ENCODE measurements at regions not wholly inside any gene's neighbourhood (a gene's known extent, or its start where the extent isn't known, plus 50 kb on each side); places are given as distances from the start of the nearest gene placed in this dataset.
"Not testable (repeated sequence)": the region's sequence is repeated elsewhere in the genome, so short reads cannot be mapped to it uniquely, and the experiment has no call there.

- Histone ChIP-seq H3K27ac (ENCODE audit: low read length) (no peak overlapping the region), H3K4me1 (ENCODE audit: control insufficient read depth, insufficient read depth, low read length) (no peaks in the 10 kb centered on the region; the same call in 1 of the 2 replicates), H3K27me3 (ENCODE audit: control insufficient read depth, insufficient read depth, low read length) (no peaks in the 10 kb centered on the region), H3K9me3 (ENCODE audit: control insufficient read depth, insufficient read depth, low read length) (no peaks in the 10 kb centered on the region), H3K4me3 (ENCODE audit: low read length) (no peak overlapping the region), H3K36me3 (ENCODE audit: control insufficient read depth, insufficient read depth, low read length) (no peaks in the 10 kb centered on the region)
- no peak for DNase-seq (ENCODE audit: low read depth, low spot score)
- no CpG with 5 or more reads among the region's 5 CpGs for WGBS (ENCODE audit: insufficient coverage, insufficient read length)
These were observed 777.5 kb upstream of the EPHA7 start for GRCh38 chr6:94196891-94197290.

- no peaks in the 10 kb centered on the region for H3K27me3 ChIP-seq (ENCODE audit: control insufficient read depth, insufficient read depth, low read length)
- H3K9me3 ChIP-seq (ENCODE audit: control insufficient read depth, insufficient read depth, low read length): no peaks in the 10 kb centered on the region
- no peak overlapping the region for H3K27ac ChIP-seq (ENCODE audit: low read length)
- H3K4me3 ChIP-seq (ENCODE audit: low read length): no peak overlapping the region
- H3K4me1 ChIP-seq (ENCODE audit: control insufficient read depth, insufficient read depth, low read length): no peaks in the 10 kb centered on the region
- H3K36me3 ChIP-seq (ENCODE audit: control insufficient read depth, insufficient read depth, low read length): no peaks in the 10 kb centered on the region
- no peak for DNase-seq (ENCODE audit: low read depth, low spot score)
- WGBS (ENCODE audit: insufficient coverage, insufficient read length): no CpG with 5 or more reads among the region's 2 CpGs
These were observed 770.7 kb upstream of the EPHA7 start for GRCh38 chr6:94190030-94190429.

- Histone ChIP-seq H3K36me3 (ENCODE audit: control insufficient read depth, insufficient read depth, low read length) (no peaks in the 10 kb centered on the region), H3K9me3 (ENCODE audit: control insufficient read depth, insufficient read depth, low read length) (no peaks in the 10 kb centered on the region), H3K4me3 (ENCODE audit: low read length) (no peak overlapping the region), H3K27ac (ENCODE audit: low read length) (no peak overlapping the region), H3K4me1 (ENCODE audit: control insufficient read depth, insufficient read depth, low read length) (no peaks in the 10 kb centered on the region), H3K27me3 (ENCODE audit: control insufficient read depth, insufficient read depth, low read length) (no peaks in the 10 kb centered on the region)
- no peak for DNase-seq (ENCODE audit: low read depth, low spot score)
- WGBS (ENCODE audit: insufficient coverage, insufficient read length): no CpG with 5 or more reads among the region's 2 CpGs
These were observed 765.5 kb upstream of the EPHA7 start for GRCh38 chr6:94184666-94185464.

GRCh38 chr6:94177429-94177828 is 758.1 kb upstream of the EPHA7 start:
- DNase-seq (ENCODE audit: low read depth, low spot score): no peak
- Histone ChIP-seq H3K27me3 (ENCODE audit: control insufficient read depth, insufficient read depth, low read length) (no peaks in the 10 kb centered on the region), H3K4me1 (ENCODE audit: control insufficient read depth, insufficient read depth, low read length) (no peaks in the 10 kb centered on the region), H3K36me3 (ENCODE audit: control insufficient read depth, insufficient read depth, low read length) (no peaks in the 10 kb centered on the region), H3K27ac (ENCODE audit: low read length) (no peak overlapping the region), H3K9me3 (ENCODE audit: control insufficient read depth, insufficient read depth, low read length) (no peaks in the 10 kb centered on the region), H3K4me3 (ENCODE audit: low read length) (no peak overlapping the region)
- no CpG with 5 or more reads among the region's 2 CpGs for WGBS (ENCODE audit: insufficient coverage, insufficient read length)

GRCh38 chr6:94175465-94175864 is 756.1 kb upstream of the EPHA7 start:
- Histone ChIP-seq H3K4me1 (ENCODE audit: control insufficient read depth, insufficient read depth, low read length) (no peaks in the 10 kb centered on the region), H3K27me3 (ENCODE audit: control insufficient read depth, insufficient read depth, low read length) (no peaks in the 10 kb centered on the region), H3K4me3 (ENCODE audit: low read length) (no peak overlapping the region), H3K27ac (ENCODE audit: low read length) (no peak overlapping the region), H3K9me3 (ENCODE audit: control insufficient read depth, insufficient read depth, low read length) (no peaks in the 10 kb centered on the region), H3K36me3 (ENCODE audit: control insufficient read depth, insufficient read depth, low read length) (no peaks in the 10 kb centered on the region)
- no peak for DNase-seq (ENCODE audit: low read depth, low spot score)
- WGBS (ENCODE audit: insufficient coverage, insufficient read length): no CpG with 5 or more reads among the region's 2 CpGs

- H3K36me3 ChIP-seq (ENCODE audit: control insufficient read depth, insufficient read depth, low read length): no peaks in the 10 kb centered on the region
- H3K27me3 ChIP-seq (ENCODE audit: control insufficient read depth, insufficient read depth, low read length): no peaks in the 10 kb centered on the region
- no CpG with 5 or more reads among the region's 1 CpG for WGBS (ENCODE audit: insufficient coverage, insufficient read length)
- H3K4me1 ChIP-seq (ENCODE audit: control insufficient read depth, insufficient read depth, low read length): no peaks in the 10 kb centered on the region
- DNase-seq (ENCODE audit: low read depth, low spot score): no peak
- no peaks in the 10 kb centered on the region for H3K9me3 ChIP-seq (ENCODE audit: control insufficient read depth, insufficient read depth, low read length)
- H3K4me3 ChIP-seq (ENCODE audit: low read length): no peak overlapping the region
- no peak overlapping the region for H3K27ac ChIP-seq (ENCODE audit: low read length)
These were observed 744.5 kb upstream of the EPHA7 start for GRCh38 chr6:94163877-94164276.

- no peak for DNase-seq (ENCODE audit: low read depth, low spot score)
- WGBS (ENCODE audit: insufficient coverage, insufficient read length): no CpG with 5 or more reads among the region's 2 CpGs
- H3K36me3 ChIP-seq (ENCODE audit: control insufficient read depth, insufficient read depth, low read length): no peaks in the 10 kb centered on the region
- H3K4me3 ChIP-seq (ENCODE audit: low read length): no peak overlapping the region
- H3K4me1 ChIP-seq (ENCODE audit: control insufficient read depth, insufficient read depth, low read length): no peaks in the 10 kb centered on the region
- no peak overlapping the region for H3K27ac ChIP-seq (ENCODE audit: low read length)
- H3K27me3 ChIP-seq (ENCODE audit: control insufficient read depth, insufficient read depth, low read length): no peaks in the 10 kb centered on the region
- no peaks in the 10 kb centered on the region for H3K9me3 ChIP-seq (ENCODE audit: control insufficient read depth, insufficient read depth, low read length)
These were observed 731.5 kb upstream of the EPHA7 start for GRCh38 chr6:94150886-94151285.

- H3K27me3 ChIP-seq (ENCODE audit: control insufficient read depth, insufficient read depth, low read length): no peaks in the 10 kb centered on the region
- no peak for DNase-seq (ENCODE audit: low read depth, low spot score)
- H3K36me3 ChIP-seq (ENCODE audit: control insufficient read depth, insufficient read depth, low read length): no peaks in the 10 kb centered on the region
- H3K9me3 ChIP-seq (ENCODE audit: control insufficient read depth, insufficient read depth, low read length): no peaks in the 10 kb centered on the region
- H3K27ac ChIP-seq (ENCODE audit: low read length): no peak overlapping the region
- H3K4me1 ChIP-seq (ENCODE audit: control insufficient read depth, insufficient read depth, low read length): no peaks in the 10 kb centered on the region
- H3K4me3 ChIP-seq (ENCODE audit: low read length): no peak overlapping the region
These were observed 725.4 kb upstream of the EPHA7 start for GRCh38 chr6:94144807-94145206.

- H3K4me1 ChIP-seq (ENCODE audit: control insufficient read depth, insufficient read depth, low read length); H3K9me3 ChIP-seq (ENCODE audit: control insufficient read depth, insufficient read depth, low read length); H3K4me3 ChIP-seq (ENCODE audit: low read length); H3K27ac ChIP-seq (ENCODE audit: low read length); H3K27me3 ChIP-seq (ENCODE audit: control insufficient read depth, insufficient read depth, low read length); DNase-seq (ENCODE audit: low read depth, low spot score); H3K36me3 ChIP-seq (ENCODE audit: control insufficient read depth, insufficient read depth, low read length): not testable (repeated sequence)
- no CpG with 5 or more reads among the region's 11 CpGs for WGBS (ENCODE audit: insufficient coverage, insufficient read length)
These were observed 717.8 kb upstream of the EPHA7 start for GRCh38 chr6:94137178-94137577.

- Histone ChIP-seq H3K4me3 (ENCODE audit: low read length) (no peak overlapping the region), H3K27me3 (ENCODE audit: control insufficient read depth, insufficient read depth, low read length) (no peaks in the 10 kb centered on the region), H3K4me1 (ENCODE audit: control insufficient read depth, insufficient read depth, low read length) (no peaks in the 10 kb centered on the region), H3K9me3 (ENCODE audit: control insufficient read depth, insufficient read depth, low read length) (no peaks in the 10 kb centered on the region), H3K27ac (ENCODE audit: low read length) (no peak overlapping the region), H3K36me3 (ENCODE audit: control insufficient read depth, insufficient read depth, low read length) (no peaks in the 10 kb centered on the region)
- no peak for DNase-seq (ENCODE audit: low read depth, low spot score)
- no CpG with 5 or more reads among the region's 2 CpGs for WGBS (ENCODE audit: insufficient coverage, insufficient read length)
These were observed 713.7 kb upstream of the EPHA7 start for GRCh38 chr6:94133106-94133505.

- H3K27me3 ChIP-seq (ENCODE audit: control insufficient read depth, insufficient read depth, low read length): no peaks in the 10 kb centered on the region
- H3K9me3 ChIP-seq (ENCODE audit: control insufficient read depth, insufficient read depth, low read length): no peaks in the 10 kb centered on the region
- no peak overlapping the region for H3K27ac ChIP-seq (ENCODE audit: low read length)
- no peaks in the 10 kb centered on the region for H3K36me3 ChIP-seq (ENCODE audit: control insufficient read depth, insufficient read depth, low read length)
- H3K4me1 ChIP-seq (ENCODE audit: control insufficient read depth, insufficient read depth, low read length): no peaks in the 10 kb centered on the region
- no peak overlapping the region for H3K4me3 ChIP-seq (ENCODE audit: low read length)
- DNase-seq (ENCODE audit: low read depth, low spot score): no peak
- WGBS (ENCODE audit: insufficient coverage, insufficient read length): no CpG with 5 or more reads among the region's 2 CpGs
These were observed 711.9 kb upstream of the EPHA7 start for GRCh38 chr6:94131271-94131670.
